BJ (cell line): ENCODE measurements at regions not wholly inside any gene's neighbourhood (a gene's known extent, or its start where the extent isn't known, plus 50 kb on each side); places are given as distances from the start of the nearest gene placed in this dataset.

Experiments
- CTCF ChIA-PET: fragments of 350-600 bp; formaldehyde crosslinking; extraction: SDS; loops from one replicate; lab custom pipeline; 2021; ENCODE audit warnings: antibody characterized with exemption, inconsistent platforms; lab: Yijun Ruan, JAX
- POLR2A ChIA-PET: fragments of 300-600 bp; sonication (Branson Sonifier 250); formaldehyde crosslinking; extraction: SDS; loops from one replicate; lab custom pipeline; 2021; ENCODE audit warnings: antibody characterized with exemption; lab: Charles Lee
- DNase-seq: peaks from one replicate; pipeline ENCODE4 v3.0.0-alpha.2; 2011; ENCODE audit warnings: low read depth
- H3K27me3 ChIP-seq: 2 replicates; pipeline ENCODE4 v1.6.0; 2011; ENCODE audit warnings: low read length; ENCODE audit not compliant: control insufficient read depth, insufficient read depth
- H3K36me3 ChIP-seq: 2 replicates; pipeline ENCODE4 v1.5.1; 2011; ENCODE audit warnings: low read length; ENCODE audit not compliant: control insufficient read depth, insufficient read depth
- H3K4me3 ChIP-seq: 2 replicates; pipeline ENCODE4 v1.5.1; 2011; ENCODE audit warnings: low read depth, mild to moderate bottlenecking, control low read depth, low read length
- TF ChIP-seq, protein P1 (sequence below): IDR thresholded peaks from 2 replicates; pipeline ENCODE4 v1.5.1; 2011; ENCODE audit warnings: low read depth, mild to moderate bottlenecking, control low read depth, inconsistent platforms, low read length, moderate library complexity; ENCODE audit not compliant: insufficient read depth

DNA sequence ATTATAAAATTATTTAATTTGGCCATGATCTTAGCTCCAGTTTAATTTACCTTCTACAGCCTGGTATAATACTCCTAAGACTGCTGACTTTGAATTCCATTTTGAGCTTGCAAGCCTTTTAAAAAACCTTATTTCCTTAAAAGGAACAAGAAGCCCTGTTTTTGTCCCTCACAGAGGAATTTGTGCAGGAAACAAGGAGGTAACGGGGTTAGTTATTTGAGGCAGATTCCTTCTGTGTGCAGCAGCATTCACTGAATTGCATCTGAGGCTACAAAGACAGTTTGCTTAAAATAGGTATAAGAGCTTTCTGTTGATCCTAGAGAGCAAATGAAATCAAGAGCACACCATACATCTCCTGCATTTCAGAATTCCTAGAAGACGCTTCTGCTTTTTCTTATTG, 403.3 kb upstream of the PRICKLE1 start:
- Histone ChIP-seq H3K4me3 (no peak overlapping the region), H3K36me3 (no peaks in the 10 kb centered on the region), H3K27me3 (no peaks in the 10 kb centered on the region)
- TF ChIP-seq, protein P1, sequence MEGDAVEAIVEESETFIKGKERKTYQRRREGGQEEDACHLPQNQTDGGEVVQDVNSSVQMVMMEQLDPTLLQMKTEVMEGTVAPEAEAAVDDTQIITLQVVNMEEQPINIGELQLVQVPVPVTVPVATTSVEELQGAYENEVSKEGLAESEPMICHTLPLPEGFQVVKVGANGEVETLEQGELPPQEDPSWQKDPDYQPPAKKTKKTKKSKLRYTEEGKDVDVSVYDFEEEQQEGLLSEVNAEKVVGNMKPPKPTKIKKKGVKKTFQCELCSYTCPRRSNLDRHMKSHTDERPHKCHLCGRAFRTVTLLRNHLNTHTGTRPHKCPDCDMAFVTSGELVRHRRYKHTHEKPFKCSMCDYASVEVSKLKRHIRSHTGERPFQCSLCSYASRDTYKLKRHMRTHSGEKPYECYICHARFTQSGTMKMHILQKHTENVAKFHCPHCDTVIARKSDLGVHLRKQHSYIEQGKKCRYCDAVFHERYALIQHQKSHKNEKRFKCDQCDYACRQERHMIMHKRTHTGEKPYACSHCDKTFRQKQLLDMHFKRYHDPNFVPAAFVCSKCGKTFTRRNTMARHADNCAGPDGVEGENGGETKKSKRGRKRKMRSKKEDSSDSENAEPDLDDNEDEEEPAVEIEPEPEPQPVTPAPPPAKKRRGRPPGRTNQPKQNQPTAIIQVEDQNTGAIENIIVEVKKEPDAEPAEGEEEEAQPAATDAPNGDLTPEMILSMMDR: no peak
- CTCF ChIA-PET: interaction anchor here (0.7 to 0.9 kb wide), 3 partner anchors 9 to 345 kb away, joined by 3 read pairs; no protein-coding TSS in a partner anchor
- DNase-seq: no peak
- POLR2A ChIA-PET: no interaction called here

DNA sequence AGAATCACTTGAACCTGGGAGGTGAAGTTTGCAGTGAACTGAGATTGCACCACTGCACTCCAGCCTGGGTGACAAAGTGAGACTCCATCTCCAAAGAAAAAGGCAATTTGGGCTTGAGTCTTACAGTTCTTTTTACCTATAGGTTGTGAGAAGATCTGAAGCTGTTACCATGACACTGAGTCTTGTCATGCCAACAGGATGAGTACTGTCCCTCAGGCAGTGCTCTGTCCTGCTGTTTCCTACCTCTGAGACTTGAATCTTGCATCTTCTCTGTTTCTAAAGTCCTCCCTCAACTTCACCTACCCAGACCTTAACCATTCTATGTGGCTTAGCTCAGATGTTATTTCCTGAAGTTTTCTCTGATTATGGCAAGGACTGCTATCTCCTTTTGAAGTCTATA, 400.8 kb upstream of the PRICKLE1 start:
- ChIA-PET POLR2A (no interaction called here), CTCF (interaction anchor here (1.4 kb wide), 1 partner anchor 35 kb away, joined by 3 read pairs; no protein-coding TSS in a partner anchor)
- H3K4me3 ChIP-seq: no peak overlapping the region
- TF ChIP-seq, protein P1: no peak
- DNase-seq: no peak
- H3K27me3 ChIP-seq: no peaks in the 10 kb centered on the region
- no peaks in the 10 kb centered on the region for H3K36me3 ChIP-seq

DNA sequence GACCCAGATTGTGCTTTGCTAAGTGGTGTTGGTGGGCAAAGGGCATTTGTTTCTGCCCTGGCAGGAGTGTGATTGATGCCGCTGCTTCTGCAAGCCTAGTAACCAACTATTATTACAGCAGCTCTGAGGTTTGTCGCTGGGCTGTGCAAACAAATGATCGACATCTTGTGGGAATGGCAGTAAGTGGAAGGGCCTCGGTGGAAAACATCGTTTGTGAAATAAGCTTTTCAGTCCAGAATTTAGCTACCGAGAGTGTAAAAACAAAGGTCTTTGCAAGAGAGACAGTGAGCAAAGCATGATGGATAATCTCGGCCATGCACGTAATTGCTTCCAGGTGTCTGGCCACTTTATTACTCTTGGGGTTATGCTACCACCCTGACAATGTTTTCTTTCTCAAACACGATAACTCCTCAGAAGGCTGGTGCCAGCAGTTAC, 397.7 kb upstream of the PRICKLE1 start:
- Histone ChIP-seq H3K4me3 (no peak overlapping the region), H3K27me3 (no peaks in the 10 kb centered on the region), H3K36me3 (no peaks in the 10 kb centered on the region)
- ChIA-PET POLR2A (no interaction called here), CTCF (no interaction called here)
- no peak for DNase-seq
- TF ChIP-seq, protein P1: no peak

DNA sequence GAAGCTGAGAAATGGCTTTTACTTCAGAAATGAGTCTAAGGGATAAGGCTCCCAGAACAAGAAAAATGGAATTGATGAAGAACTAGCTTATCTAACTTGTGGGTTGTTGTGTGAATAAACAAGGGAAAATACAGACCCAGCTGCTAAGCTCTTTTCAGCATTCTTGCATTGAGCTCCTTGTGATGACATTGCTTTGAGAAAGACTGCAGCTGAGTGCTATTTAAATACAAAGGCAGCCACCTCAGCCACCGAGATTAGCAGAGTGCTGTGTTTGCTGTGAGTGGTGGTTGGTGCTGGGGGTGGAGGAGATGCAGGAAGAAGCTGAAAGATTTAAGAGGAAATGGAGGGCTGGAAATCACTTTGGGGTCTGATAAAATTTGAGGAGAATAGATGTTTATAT, 396.0 kb upstream of the PRICKLE1 start:
- Histone ChIP-seq H3K27me3 (no peaks in the 10 kb centered on the region), H3K36me3 (no peaks in the 10 kb centered on the region), H3K4me3 (no peak overlapping the region)
- no peak for DNase-seq
- CTCF ChIA-PET: no interaction called here
- TF ChIP-seq, protein P1: no peak
- POLR2A ChIA-PET: no interaction called here

DNA sequence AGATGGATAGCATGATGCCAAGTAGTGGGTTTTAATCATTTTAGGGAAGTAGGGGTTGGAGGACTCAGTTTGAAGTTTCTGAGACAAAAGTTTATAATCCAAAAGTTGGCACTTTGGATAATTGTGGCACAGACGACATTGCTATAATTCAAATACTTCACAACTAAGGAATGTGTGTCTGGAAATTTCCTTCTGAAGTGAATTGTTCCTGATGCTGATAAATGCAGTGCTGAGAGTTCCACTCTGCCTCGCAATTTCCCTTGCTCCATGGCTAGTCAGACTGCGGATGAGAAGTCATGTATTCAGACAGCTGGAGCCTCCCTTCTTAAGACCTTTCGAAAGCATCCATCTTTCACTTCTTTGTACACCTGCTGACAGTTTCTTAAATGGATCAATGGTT, 393.3 kb upstream of the PRICKLE1 start:
- TF ChIP-seq, protein P1: no peak
- no peak for DNase-seq
- H3K27me3 ChIP-seq: no peaks in the 10 kb centered on the region
- no peak overlapping the region for H3K4me3 ChIP-seq
- H3K36me3 ChIP-seq: no peaks in the 10 kb centered on the region
- POLR2A ChIA-PET: no interaction called here
- CTCF ChIA-PET: no interaction called here
